GM12865 (cell line): ENCODE measurements at regions not wholly inside any gene's neighbourhood (a gene's known extent, or its start where the extent isn't known, plus 50 kb on each side); places are given as distances from the start of the nearest gene placed in this dataset.

Experiments used
- DNase-seq: peaks from one replicate; pipeline ENCODE4 v3.0.0; 2010; ENCODE audit warnings: low read depth
- H3K4me3 ChIP-seq: 2 replicates; pipeline ENCODE4 v1.5.1; 2011; ENCODE audit warnings: mild to moderate bottlenecking, low read depth, low read length, control low read depth
- CTCF ChIP-seq: IDR thresholded peaks from 2 replicates; pipeline ENCODE4 v1.5.1; 2011; ENCODE audit warnings: low read length, control low read depth, low read depth, inconsistent platforms; ENCODE audit not compliant: insufficient read depth; ENCODE audit errors: missing control alignments

- DNase-seq: no peak
- TF ChIP-seq CTCF: no peak
- no peak overlapping the region for H3K4me3 ChIP-seq
These were observed 1020.5 kb downstream of the BRD1 start for GRCh38 chr22:48807155-48807554.

- no peak for TF ChIP-seq CTCF
- no peak overlapping the region for H3K4me3 ChIP-seq
- no peak for DNase-seq
These were observed 1021.4 kb downstream of the BRD1 start for GRCh38 chr22:48806227-48806781.

GRCh38 chr22:48805516-48805915, 1022.2 kb downstream of the BRD1 start:
- DNase-seq: no peak
- no peak for TF ChIP-seq CTCF
- no peak overlapping the region for H3K4me3 ChIP-seq

- H3K4me3 ChIP-seq: no peak overlapping the region
- TF ChIP-seq CTCF: no peak
- no peak for DNase-seq
These were observed 1022.8 kb downstream of the BRD1 start for GRCh38 chr22:48804811-48805301.

DNA sequence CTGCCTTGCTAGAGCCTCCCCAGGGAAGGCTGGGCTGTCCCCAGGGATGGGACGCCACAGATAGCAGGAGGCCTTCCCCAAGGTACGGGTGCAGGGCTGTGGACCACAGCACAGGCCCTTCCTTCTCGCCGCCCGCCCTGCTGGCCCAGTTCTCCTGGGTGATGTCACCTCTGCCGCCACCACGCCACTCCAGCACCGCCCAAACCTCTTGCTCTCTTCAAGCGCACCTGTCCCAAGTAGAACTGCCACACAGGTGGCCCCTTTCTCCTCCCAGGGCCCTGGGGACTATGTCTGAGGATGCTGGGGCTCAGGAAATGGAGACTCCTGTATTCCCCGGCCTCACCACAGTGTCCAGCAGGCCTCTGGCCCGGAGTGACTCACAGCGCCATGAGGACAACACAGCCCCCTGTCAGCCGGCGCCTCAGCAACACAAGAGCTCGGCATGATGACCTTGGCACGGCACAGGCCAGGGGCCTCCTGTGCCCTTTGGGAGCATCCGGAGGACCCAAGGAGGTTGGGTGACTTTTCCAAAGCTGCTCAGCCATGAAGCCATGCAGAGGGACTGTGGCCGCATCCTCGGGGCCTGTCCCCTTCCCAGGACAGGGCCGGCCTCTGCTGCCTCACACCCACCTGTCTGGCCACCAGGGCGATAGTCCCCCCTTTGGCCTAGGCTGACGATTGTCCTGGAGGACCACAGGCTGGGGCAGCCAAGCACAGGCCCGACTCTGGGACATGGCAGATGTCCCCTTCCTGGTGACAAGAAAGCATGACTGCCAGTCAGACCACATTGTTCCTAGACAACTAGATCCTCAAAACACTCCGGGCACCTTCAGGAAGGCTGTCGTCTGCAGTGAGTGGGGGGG, 1023.5 kb downstream of the BRD1 start:
- no peak for DNase-seq
- no peak for TF ChIP-seq CTCF
- H3K4me3 ChIP-seq: no peak overlapping the region

GRCh38 chr22:48803171-48803947, 1024.3 kb downstream of the BRD1 start:
- no peak for TF ChIP-seq CTCF
- DNase-seq: no peak

More at GRCh38 chr22:48803171-48803947, 1024.3 kb downstream of the BRD1 start:
- no peak overlapping the region for H3K4me3 ChIP-seq
